GM12891 (cell line): ENCODE measurements at regions not wholly inside any gene's neighbourhood (a gene's known extent, or its start where the extent isn't known, plus 50 kb on each side); places are given as distances from the start of the nearest gene placed in this dataset.

Source experiments
- POLR2AphosphoS5 ChIP-seq: IDR thresholded peaks from 2 replicates; pipeline ENCODE4 v1.6.1; 2011; ENCODE audit warnings: low read depth, low read length, control low read depth
- SPI1 ChIP-seq: IDR thresholded peaks from 2 replicates; pipeline ENCODE4 v1.6.1; 2011; ENCODE audit warnings: low read depth, low read length, control low read depth
- TAF1 ChIP-seq: IDR thresholded peaks from 2 replicates; pipeline ENCODE4 v1.6.1; 2011; ENCODE audit warnings: low read depth, low read length, control low read depth

DNA sequence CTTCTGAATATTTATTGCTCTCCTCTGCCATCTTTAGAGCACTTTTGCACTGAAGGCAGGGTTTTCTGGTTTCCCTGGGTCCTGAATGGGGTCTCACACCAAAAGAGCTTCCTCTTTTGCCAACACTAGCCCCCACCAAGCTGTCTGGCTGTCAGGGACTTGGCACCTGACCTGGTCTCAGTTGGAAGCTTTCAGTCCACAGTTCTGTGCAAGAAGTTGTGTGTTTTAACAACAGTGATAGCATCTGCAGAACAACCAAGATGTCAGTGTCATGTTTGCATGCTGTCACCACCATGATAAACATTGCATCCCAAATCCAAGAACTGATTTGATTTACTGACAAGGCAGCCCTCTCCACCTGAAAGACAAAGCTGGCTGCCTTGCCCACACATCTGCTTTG is 448.5 kb upstream of the CCL2 start:
- TF ChIP-seq TAF1, result no peak
- no peak for TF ChIP-seq POLR2AphosphoS5
- no peak for TF ChIP-seq SPI1
